Right renal pelvis (tissue), 4 donors: ENCODE measurements at regions not wholly inside any gene's neighbourhood (a gene's known extent, or its start where the extent isn't known, plus 50 kb on each side); places are given as distances from the start of the nearest gene placed in this dataset.

ENCODE experiments used
- DNase-seq, 4 donors: peaks; one replicate each; pipeline ENCODE4 v3.0.0-alpha.2; 2013; ENCODE audit warnings: low read depth in 4 of 4, low spot score in 3 of 4, missing footprints in 1 of 4

GRCh38 chr19:23855676-23856075 is 59.0 kb upstream of the ZNF726 start:
- no peak for DNase-seq

GRCh38 chr19:23851966-23852365 is 62.7 kb upstream of the ZNF726 start:
- DNase-seq, result no peak

GRCh38 chr19:23832717-23833327 is 74.1 kb upstream of the ZNF681 start:
- no peak for DNase-seq

- no peak for DNase-seq
Measured at GRCh38 chr19:23823952-23824389, 65.3 kb upstream of the ZNF681 start.

- DNase-seq, result no peak
Measured at GRCh38 chr19:23822735-23823134, 64.0 kb upstream of the ZNF681 start.

GRCh38 chr19:23817519-23817918 is 58.8 kb upstream of the ZNF681 start:
- DNase-seq, result peak in 2 of 4 donors; percentile 7 to 35

- DNase-seq, result no peak
Measured at GRCh38 chr19:23810496-23810895, 51.8 kb upstream of the ZNF681 start.
